SK-N-SH treated with all-trans-retinoic acid at 6 μM for 48 hours (cell line): ENCODE measurements at regions not wholly inside any gene's neighbourhood (a gene's known extent, or its start where the extent isn't known, plus 50 kb on each side); places are given as distances from the start of the nearest gene placed in this dataset.
"Not testable (repeated sequence)": the region's sequence is repeated elsewhere in the genome, so short reads cannot be mapped to it uniquely, and the experiment has no call there.

Experiments
- ATAC-seq: fragments of 200-7000 bp; cut with Tn5 transposase; 3 replicates; pipeline ENCODE4 v1.9.1; 2020; ENCODE audit warnings: mild to moderate bottlenecking, moderate library complexity
- BACH2 ChIP-seq: fragments of 250-450 bp; sonication (Bioruptor Pico); IDR thresholded peaks from 2 replicates; pipeline ENCODE4 v1.9.0; 2021; ENCODE audit warnings: mild to moderate bottlenecking, borderline replicate concordance
- CREB5 ChIP-seq: fragments of 250-450 bp; sonication (Bioruptor Pico); IDR thresholded peaks from 2 replicates; pipeline ENCODE4 v1.5.1; 2020; ENCODE audit warnings: low read depth, mild to moderate bottlenecking, moderate library complexity
- CSDC2 ChIP-seq: fragments of 250-450 bp; sonication (Bioruptor Pico); IDR thresholded peaks from 2 replicates; pipeline ENCODE4 v1.5.0; 2020; ENCODE audit warnings: mild to moderate bottlenecking, moderate library complexity
- ESRRG ChIP-seq: fragments of 250-450 bp; sonication (Bioruptor Pico); IDR thresholded peaks from 2 replicates; pipeline ENCODE4 v1.6.1; 2021; ENCODE audit warnings: mild to moderate bottlenecking
- ISL1 ChIP-seq: fragments of 250-450 bp; sonication (Bioruptor Pico); IDR thresholded peaks from 2 replicates; pipeline ENCODE4 v2.1.2; 2022; ENCODE audit warnings: mild to moderate bottlenecking, moderate library complexity
- OSR1 ChIP-seq: fragments of 250-450 bp; sonication (Bioruptor Pico); IDR thresholded peaks from 2 replicates; pipeline ENCODE4 v1.8.0; 2022; ENCODE audit warnings: moderate library complexity, mild to moderate bottlenecking, inconsistent platforms
- PATZ1 ChIP-seq: fragments of 250-450 bp; sonication (Bioruptor Pico); IDR thresholded peaks from 2 replicates; pipeline ENCODE4 v1.8.0; 2020; ENCODE audit warnings: mild to moderate bottlenecking, moderate library complexity, borderline replicate concordance
- PPARA ChIP-seq: fragments of 250-450 bp; sonication (Bioruptor Pico); IDR thresholded peaks from 2 replicates; pipeline ENCODE4 v1.5.0; 2020; ENCODE audit warnings: mild to moderate bottlenecking, borderline replicate concordance
- RARB ChIP-seq: fragments of 250-450 bp; sonication (Bioruptor Pico); IDR thresholded peaks from 2 replicates; pipeline ENCODE4 v1.8.0; 2021; ENCODE audit warnings: mild to moderate bottlenecking, moderate library complexity
- SNAI2 ChIP-seq: fragments of 250-450 bp; sonication (Bioruptor Pico); IDR thresholded peaks from 2 replicates; pipeline ENCODE4 v1.5.0; 2020; ENCODE audit warnings: mild to moderate bottlenecking, moderate library complexity
- TCF4 ChIP-seq: fragments of 250-450 bp; sonication (Bioruptor Pico); IDR thresholded peaks from 2 replicates; pipeline ENCODE4 v1.8.0; 2021; ENCODE audit warnings: mild to moderate bottlenecking, moderate library complexity, borderline replicate concordance
- TOX ChIP-seq: fragments of 250-450 bp; sonication (Bioruptor Pico); IDR thresholded peaks from 2 replicates; pipeline ENCODE4 v1.8.0; 2021; ENCODE audit warnings: mild to moderate bottlenecking, moderate library complexity, borderline replicate concordance
- ZC3H10 ChIP-seq: fragments of 250-450 bp; sonication (Bioruptor Pico); IDR thresholded peaks from 2 replicates; pipeline ENCODE4 v1.5.1; 2021; ENCODE audit warnings: mild to moderate bottlenecking, moderate library complexity
- ZFP30 ChIP-seq: fragments of 450-650 bp; formaldehyde crosslinking; IDR thresholded peaks from 2 replicates; pipeline ENCODE4 v1.5.0; 2022; ENCODE audit warnings: mild to moderate bottlenecking, moderate library complexity
- ZNF565 ChIP-seq: fragments of 450-650 bp; formaldehyde crosslinking; conservative IDR thresholded peaks from 2 replicates; pipeline ENCODE4 v1.5.0; 2020; ENCODE audit warnings: low read depth, mild to moderate bottlenecking, moderate library complexity
- ZNF70 ChIP-seq: fragments of 450-650 bp; formaldehyde crosslinking; IDR thresholded peaks from 2 replicates; pipeline ENCODE4 v1.5.0; 2020; ENCODE audit warnings: mild to moderate bottlenecking, moderate library complexity
- ZNF8 ChIP-seq: fragments of 450-650 bp; formaldehyde crosslinking; IDR thresholded peaks from 2 replicates; pipeline ENCODE4 v1.5.0; 2020; ENCODE audit warnings: mild to moderate bottlenecking, moderate library complexity
- TF ChIP-seq, protein P1 (sequence below): fragments of 250-450 bp; sonication (Bioruptor Pico); IDR thresholded peaks from 2 replicates; pipeline ENCODE4 v1.5.0; 2020; ENCODE audit warnings: mild to moderate bottlenecking, moderate library complexity
- TF ChIP-seq, protein P2 (sequence below): fragments of 250-450 bp; sonication (Bioruptor Pico); IDR thresholded peaks from 2 replicates; pipeline ENCODE4 v1.5.1; 2021; ENCODE audit warnings: mild to moderate bottlenecking, moderate library complexity

GRCh38 chr4:114251020-114251419, 271.6 kb upstream of the ARSJ start:
- no peak for ATAC-seq
- TF ChIP-seq ZNF70 (CRISPR knock-in tag), result no peak

DNA sequence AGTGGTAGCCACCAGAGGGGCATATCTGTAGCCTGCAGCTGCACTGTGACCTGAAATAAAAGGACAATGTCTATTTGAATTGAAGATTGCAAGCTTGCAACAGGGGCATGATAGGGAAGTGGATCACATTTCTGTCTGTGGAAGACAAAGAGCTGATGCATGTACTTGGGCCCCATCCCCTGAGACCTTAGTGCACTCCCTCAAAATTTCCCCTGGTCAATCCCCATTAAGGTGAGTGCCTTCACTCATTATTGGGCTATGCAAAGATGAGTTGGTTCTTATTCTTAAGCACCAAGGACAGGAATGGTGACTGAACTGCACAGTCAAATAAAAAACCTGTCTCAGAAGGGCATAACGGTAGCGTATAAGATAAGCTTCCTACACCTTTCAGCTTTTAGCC, 273.1 kb upstream of the ARSJ start:
- ATAC-seq, result no peak
- TF ChIP-seq ESRRG (CRISPR knock-in tag), result no peak
- TF ChIP-seq, protein P1, sequence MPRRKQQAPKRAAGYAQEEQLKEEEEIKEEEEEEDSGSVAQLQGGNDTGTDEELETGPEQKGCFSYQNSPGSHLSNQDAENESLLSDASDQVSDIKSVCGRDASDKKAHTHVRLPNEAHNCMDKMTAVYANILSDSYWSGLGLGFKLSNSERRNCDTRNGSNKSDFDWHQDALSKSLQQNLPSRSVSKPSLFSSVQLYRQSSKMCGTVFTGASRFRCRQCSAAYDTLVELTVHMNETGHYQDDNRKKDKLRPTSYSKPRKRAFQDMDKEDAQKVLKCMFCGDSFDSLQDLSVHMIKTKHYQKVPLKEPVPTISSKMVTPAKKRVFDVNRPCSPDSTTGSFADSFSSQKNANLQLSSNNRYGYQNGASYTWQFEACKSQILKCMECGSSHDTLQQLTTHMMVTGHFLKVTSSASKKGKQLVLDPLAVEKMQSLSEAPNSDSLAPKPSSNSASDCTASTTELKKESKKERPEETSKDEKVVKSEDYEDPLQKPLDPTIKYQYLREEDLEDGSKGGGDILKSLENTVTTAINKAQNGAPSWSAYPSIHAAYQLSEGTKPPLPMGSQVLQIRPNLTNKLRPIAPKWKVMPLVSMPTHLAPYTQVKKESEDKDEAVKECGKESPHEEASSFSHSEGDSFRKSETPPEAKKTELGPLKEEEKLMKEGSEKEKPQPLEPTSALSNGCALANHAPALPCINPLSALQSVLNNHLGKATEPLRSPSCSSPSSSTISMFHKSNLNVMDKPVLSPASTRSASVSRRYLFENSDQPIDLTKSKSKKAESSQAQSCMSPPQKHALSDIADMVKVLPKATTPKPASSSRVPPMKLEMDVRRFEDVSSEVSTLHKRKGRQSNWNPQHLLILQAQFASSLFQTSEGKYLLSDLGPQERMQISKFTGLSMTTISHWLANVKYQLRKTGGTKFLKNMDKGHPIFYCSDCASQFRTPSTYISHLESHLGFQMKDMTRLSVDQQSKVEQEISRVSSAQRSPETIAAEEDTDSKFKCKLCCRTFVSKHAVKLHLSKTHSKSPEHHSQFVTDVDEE (CRISPR knock-in tag), result no peak
- no peak for TF ChIP-seq ISL1 (CRISPR knock-in tag)
- TF ChIP-seq SNAI2 (CRISPR knock-in tag), result no peak
- TF ChIP-seq, protein P2, sequence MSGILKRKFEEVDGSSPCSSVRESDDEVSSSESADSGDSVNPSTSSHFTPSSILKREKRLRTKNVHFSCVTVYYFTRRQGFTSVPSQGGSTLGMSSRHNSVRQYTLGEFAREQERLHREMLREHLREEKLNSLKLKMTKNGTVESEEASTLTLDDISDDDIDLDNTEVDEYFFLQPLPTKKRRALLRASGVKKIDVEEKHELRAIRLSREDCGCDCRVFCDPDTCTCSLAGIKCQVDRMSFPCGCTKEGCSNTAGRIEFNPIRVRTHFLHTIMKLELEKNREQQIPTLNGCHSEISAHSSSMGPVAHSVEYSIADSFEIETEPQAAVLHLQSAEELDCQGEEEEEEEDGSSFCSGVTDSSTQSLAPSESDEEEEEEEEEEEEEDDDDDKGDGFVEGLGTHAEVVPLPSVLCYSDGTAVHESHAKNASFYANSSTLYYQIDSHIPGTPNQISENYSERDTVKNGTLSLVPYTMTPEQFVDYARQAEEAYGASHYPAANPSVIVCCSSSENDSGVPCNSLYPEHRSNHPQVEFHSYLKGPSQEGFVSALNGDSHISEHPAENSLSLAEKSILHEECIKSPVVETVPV, result no peak
- TF ChIP-seq TOX (CRISPR knock-in tag), result no peak
- TF ChIP-seq BACH2 (CRISPR knock-in tag), result no peak
- TF ChIP-seq CREB5 (CRISPR knock-in tag), result no peak
- no peak for TF ChIP-seq OSR1 (CRISPR knock-in tag)
- TF ChIP-seq ZNF8 (CRISPR knock-in tag), result no peak
- TF ChIP-seq ZNF565 (CRISPR knock-in tag), result no peak

- TF ChIP-seq BACH2 (CRISPR knock-in tag), result no peak
- no peak for TF ChIP-seq RARB
- TF ChIP-seq OSR1 (CRISPR knock-in tag), result no peak
- no peak for TF ChIP-seq SNAI2 (CRISPR knock-in tag)
- no peak for TF ChIP-seq ESRRG (CRISPR knock-in tag)
- no peak for TF ChIP-seq ZC3H10
- no peak for TF ChIP-seq ZNF8 (CRISPR knock-in tag)
- no peak for TF ChIP-seq TCF4 (CRISPR knock-in tag)
- TF ChIP-seq ZFP30 (CRISPR knock-in tag), result no peak
- TF ChIP-seq PATZ1, result no peak
- TF ChIP-seq, protein P1 (CRISPR knock-in tag), result no peak
- TF ChIP-seq CSDC2 (CRISPR knock-in tag), result no peak
- no peak for TF ChIP-seq TOX (CRISPR knock-in tag)
- TF ChIP-seq PPARA (CRISPR knock-in tag), result no peak
- no peak for TF ChIP-seq ZNF565 (CRISPR knock-in tag)
- TF ChIP-seq CREB5 (CRISPR knock-in tag), result no peak
- TF ChIP-seq, all 23 proteins: peak for 0
- no peak for ATAC-seq
These were observed 278.1 kb upstream of the ARSJ start for GRCh38 chr4:114257501-114257900.

DNA sequence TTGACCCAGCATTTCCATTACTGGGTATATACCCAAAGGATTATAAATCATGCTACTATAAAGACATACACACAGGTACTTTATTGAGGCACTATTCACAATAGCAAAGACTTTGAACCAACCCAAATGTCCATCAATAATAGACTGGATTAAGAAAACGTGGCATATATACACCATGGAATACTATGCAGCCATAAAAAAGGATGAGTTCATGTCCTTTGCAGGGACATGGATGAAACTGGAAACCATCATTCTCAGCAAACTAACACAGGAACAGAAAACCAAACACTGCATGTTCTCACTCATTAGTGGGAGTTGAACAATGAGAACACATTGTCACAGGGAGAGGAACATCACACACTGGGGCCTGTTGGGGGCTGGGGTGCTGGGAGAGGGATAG, 283.0 kb upstream of the ARSJ start:
- ATAC-seq, result not testable (repeated sequence)
